ENCODE measurements at regions not wholly inside any gene's neighbourhood (a gene's known extent, or its start where the extent isn't known, plus 50 kb on each side); places are given as distances from the start of the nearest gene placed in this dataset.

- TF ChIP-seq CTCF (conservative IDR thresholded peaks at IDR 0.05; ENCODE audit: low read length) (no peak), EZH2phosphoT487 (IDR thresholded peaks at IDR 0.05; ENCODE audit: borderline replicate concordance, low read depth, low read length) (no peak)
These were observed 163.3 kb upstream of the LEF1 start for GRCh38 chr4:108331905-108332632.

Data from OCI-LY7 (cell line).